ENCODE measurements at regions not wholly inside any gene's neighbourhood (a gene's known extent, or its start where the extent isn't known, plus 50 kb on each side); places are given as distances from the start of the nearest gene placed in this dataset.

DNA sequence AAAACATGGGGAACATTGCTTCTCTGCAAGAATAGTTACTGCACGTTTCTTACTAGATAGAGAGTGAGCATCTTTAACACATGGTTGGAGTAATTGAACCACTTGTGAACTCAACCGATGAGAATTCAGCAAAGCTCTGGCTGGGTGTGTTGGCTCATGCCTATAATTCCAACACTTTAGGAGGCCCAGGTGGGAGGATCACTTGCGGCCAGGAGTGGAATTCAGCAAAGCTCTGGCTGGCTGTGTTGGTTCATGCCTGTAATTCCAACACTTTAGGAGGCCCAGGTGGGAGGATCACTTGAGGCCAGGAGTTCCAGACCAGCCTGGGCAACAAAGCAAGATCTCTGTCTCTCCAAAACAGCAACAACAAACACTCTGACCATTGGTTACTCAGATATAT is 865.9 kb downstream of the KCNJ2 start:
- TF ChIP-seq, protein P1, sequence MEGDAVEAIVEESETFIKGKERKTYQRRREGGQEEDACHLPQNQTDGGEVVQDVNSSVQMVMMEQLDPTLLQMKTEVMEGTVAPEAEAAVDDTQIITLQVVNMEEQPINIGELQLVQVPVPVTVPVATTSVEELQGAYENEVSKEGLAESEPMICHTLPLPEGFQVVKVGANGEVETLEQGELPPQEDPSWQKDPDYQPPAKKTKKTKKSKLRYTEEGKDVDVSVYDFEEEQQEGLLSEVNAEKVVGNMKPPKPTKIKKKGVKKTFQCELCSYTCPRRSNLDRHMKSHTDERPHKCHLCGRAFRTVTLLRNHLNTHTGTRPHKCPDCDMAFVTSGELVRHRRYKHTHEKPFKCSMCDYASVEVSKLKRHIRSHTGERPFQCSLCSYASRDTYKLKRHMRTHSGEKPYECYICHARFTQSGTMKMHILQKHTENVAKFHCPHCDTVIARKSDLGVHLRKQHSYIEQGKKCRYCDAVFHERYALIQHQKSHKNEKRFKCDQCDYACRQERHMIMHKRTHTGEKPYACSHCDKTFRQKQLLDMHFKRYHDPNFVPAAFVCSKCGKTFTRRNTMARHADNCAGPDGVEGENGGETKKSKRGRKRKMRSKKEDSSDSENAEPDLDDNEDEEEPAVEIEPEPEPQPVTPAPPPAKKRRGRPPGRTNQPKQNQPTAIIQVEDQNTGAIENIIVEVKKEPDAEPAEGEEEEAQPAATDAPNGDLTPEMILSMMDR (IDR thresholded peaks at IDR 0.05), result no peak
- TF ChIP-seq POLR2A (IDR thresholded peaks at IDR 0.05), result no peak

All from ovary (tissue), 3 donors.